Stimulated activated CD8-positive, alpha-beta memory T cell treated with anti-CD3 and anti-CD28 coated beads, Interleukin-2, amount 100 ng/mL, for 1 hour (primary cell): ENCODE measurements at regions not wholly inside any gene's neighbourhood (a gene's known extent, or its start where the extent isn't known, plus 50 kb on each side); places are given as distances from the start of the nearest gene placed in this dataset.
"Not testable (repeated sequence)": the region's sequence is repeated elsewhere in the genome, so short reads cannot be mapped to it uniquely, and the experiment has no call there.

Source experiments
- DNase-seq, 2 donors: peaks; one replicate each; pipeline ENCODE4 v3.0.0-alpha.2; 2020; ENCODE audit warnings: low read depth in 2 of 2

- no peak for DNase-seq
Observed at GRCh38 chr20:5492937-5493336, 117.9 kb downstream of the GPCPD1 start.

- no peak for DNase-seq
Observed at GRCh38 chr20:5491455-5491854, 119.4 kb downstream of the GPCPD1 start.

GRCh38 chr20:5489601-5490000, 121.2 kb downstream of the GPCPD1 start:
- no peak for DNase-seq

GRCh38 chr20:5488823-5489222, 122.0 kb downstream of the GPCPD1 start:
- DNase-seq, result no peak

- no peak for DNase-seq
Observed at GRCh38 chr20:5486377-5487054, 124.3 kb downstream of the GPCPD1 start.

- no peak for DNase-seq
Observed at GRCh38 chr20:5484926-5485325, 125.9 kb downstream of the GPCPD1 start.

- DNase-seq, result no peak
Observed at GRCh38 chr20:5484346-5484745, 126.5 kb downstream of the GPCPD1 start.

GRCh38 chr20:5482791-5483190, 128.0 kb downstream of the GPCPD1 start:
- no peak for DNase-seq

- DNase-seq, result no peak
Observed at GRCh38 chr20:5481872-5482271, 128.9 kb downstream of the GPCPD1 start.

DNA sequence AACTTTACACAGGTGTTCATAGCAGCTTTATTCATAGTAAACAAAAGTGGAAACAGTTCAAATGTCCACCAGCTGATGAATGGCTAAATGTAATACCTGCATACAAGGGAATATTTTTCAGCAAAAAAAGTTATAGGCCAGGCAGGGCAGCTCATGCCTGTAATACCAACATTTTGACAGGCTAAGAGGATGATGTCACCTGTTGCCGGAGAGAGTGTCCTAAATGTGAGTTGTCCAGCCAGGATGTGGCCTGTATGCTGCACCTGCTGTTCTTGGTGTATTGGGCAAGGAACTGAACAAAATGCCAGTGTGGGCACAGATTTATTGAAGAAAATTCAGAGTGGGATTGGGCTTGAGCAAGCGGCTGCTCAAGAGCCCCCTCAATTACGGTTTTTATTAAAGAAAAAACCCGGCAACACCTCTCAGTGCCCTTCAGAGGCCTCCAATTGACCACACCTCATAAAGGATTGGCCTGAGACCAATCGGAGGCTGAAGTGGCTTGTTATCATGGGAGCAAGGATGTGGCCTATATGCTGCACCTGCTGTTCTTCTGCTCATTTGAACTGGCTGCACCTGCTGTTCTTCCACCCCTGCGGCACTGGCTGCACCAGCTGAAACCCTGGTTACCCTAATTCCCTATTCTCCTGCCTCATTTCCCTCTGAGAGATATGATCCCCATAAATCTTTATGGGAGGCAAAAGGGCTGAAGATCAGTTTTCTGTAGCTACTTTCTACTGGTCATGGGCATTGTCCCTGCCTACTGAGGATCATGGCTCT, 129.8 kb downstream of the GPCPD1 start:
- no peak for DNase-seq

GRCh38 chr20:5474646-5475550, 135.9 kb downstream of the GPCPD1 start:
- DNase-seq, result no peak

- DNase-seq, result not testable (repeated sequence)
Observed at GRCh38 chr20:5471866-5472265, 138.9 kb downstream of the GPCPD1 start.

DNA sequence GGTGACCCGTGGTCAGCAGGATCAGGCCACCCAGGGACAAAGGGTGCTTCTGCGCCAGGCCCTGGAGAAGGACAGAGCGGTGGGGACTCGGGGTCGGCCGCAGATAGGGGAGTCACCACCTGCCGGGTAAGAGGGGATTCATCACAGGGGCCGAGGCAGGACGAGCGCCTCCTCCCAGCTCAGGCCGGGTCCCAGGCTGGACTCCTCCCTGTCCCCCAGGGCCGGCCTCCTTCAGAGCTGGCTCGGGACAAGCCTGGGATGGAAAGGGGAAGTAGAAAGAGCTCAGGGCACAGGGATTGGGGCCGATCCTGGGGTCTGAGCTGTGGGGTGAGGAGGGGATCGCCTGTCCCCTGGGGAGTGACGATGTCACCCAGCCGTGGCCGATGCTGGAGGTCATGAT, 139.4 kb downstream of the GPCPD1 start:
- no peak for DNase-seq

DNA sequence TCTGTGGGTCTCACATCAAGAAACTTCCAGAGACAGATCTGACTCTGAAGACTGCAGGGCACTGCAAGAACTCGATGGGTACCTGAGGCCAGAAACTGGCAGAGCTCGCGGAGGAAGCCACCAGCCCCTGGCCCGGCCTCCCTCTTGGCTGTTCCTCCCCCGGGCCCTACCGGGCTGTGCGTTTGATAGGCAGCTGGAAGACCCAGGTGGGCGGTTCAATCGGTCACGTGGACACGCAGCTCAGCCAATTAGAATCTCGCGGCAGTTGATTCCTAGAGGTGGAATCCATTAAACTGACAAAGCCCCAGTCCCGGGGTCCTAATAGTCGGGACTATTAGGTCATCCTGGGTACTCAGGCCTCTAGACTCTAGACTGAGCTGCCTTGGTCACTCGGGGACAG, 139.9 kb downstream of the GPCPD1 start:
- DNase-seq, result no peak

GRCh38 chr20:5470458-5470857, 140.3 kb downstream of the GPCPD1 start:
- DNase-seq, result no peak

GRCh38 chr20:5469111-5469510, 141.7 kb downstream of the GPCPD1 start:
- no peak for DNase-seq

DNA sequence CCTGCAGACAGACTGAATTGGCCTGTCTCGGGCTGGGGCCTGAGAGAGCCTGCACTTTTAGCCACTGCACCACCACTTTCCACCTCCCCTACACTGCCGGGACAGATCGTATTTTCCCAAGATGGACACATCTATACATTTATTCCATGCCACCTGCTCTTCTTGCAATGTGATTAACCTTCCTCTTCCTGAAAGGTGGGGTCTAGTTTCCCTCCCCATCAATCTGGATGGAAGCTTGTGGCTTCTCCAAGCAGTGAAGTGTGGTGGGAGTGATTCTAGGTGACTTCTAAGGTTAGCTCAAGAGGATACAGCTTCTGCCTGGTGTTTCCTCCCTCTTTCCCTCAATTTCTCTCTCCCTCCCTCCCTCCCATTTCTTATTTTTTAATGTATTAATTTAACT, 143.7 kb downstream of the GPCPD1 start:
- no peak for DNase-seq

DNA sequence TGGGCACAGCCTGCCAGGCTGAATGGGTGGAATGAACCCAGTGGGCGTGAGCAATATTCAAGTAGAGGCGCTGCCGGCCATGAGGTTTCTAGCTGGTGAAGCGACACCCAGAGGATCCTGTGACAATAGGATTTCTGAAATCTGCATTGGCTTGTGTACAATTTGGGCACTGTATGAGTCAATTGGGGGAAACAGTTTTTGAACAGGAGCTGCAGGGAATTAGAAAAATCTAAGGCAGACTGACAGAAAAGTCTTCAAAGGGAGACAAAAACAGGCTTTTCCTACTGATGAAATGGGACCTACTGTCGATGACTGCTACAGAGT, 145.2 kb downstream of the GPCPD1 start:
- DNase-seq, result no peak

DNA sequence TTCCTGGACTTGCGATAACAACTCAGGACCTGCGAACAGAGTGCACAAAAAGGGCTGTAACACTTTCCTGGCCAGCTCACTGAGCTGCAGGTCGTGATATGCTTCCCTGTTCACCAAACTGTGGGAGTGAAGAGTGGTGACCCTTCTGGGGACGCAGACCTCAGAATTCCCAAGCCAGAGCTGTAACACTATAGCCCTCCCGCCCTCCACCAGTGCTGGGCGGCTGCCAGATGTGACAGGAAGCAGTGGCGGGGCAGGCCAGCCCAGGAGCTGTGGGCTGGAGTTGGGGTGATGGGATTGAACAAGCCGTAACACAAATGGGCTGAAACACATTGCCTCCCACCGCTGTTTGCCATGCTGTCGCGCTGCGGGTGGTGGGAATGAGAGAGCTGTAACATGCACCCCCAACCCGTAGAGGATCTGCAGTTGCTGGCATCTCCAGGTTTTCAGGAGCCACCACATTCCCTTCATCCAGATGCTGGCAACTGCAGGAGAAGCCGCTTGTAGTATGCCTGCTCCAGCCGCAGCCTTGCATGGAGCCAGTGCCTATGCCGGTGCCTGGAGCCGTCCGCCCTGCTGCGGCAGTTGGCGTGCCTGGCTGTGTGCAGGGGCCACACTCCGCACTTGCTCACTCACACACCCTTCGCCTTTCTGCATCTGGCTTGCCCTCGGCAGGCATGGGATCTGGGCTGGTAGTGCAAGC, 145.8 kb downstream of the GPCPD1 start:
- no peak for DNase-seq

GRCh38 chr20:5463007-5463686, 146.4 kb upstream of the PROKR2 start:
- no peak for DNase-seq

DNA sequence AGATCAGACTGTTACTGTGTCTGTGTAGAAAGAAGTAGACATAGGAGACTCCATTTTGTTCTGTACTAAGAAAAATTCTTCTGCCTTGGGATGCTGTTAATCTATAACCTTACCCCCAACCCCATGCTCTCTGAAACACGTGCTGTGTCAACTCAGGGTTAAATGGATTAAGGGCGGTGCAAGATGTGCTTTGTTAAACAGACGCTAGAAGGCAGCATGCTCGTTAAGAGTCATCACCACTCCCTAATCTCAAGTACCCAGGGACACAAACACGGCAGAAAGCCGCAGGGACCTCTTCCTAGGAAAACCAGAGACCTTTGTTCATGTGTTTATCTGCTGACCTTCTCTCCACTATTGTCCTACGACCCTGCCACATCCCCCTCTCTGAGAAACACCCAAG, 137.0 kb upstream of the PROKR2 start:
- DNase-seq, result not testable (repeated sequence)
